Fibroblast of pulmonary artery (primary cell): ENCODE measurements at regions not wholly inside any gene's neighbourhood (a gene's known extent, or its start where the extent isn't known, plus 50 kb on each side); places are given as distances from the start of the nearest gene placed in this dataset.

Source experiments
- DNase-seq: peaks from one replicate; pipeline ENCODE4 v3.0.0-alpha.2; 2010; ENCODE audit warnings: low read depth
- H3K4me3 ChIP-seq: replicated peaks from 2 replicates; pipeline ENCODE4 v1.5.1; 2011; ENCODE audit warnings: low read depth, mild to moderate bottlenecking, control low read depth, low read length, moderate library complexity
- TF ChIP-seq, protein P1 (sequence below): IDR thresholded peaks from 2 replicates; pipeline ENCODE4 v1.5.1; 2011; ENCODE audit warnings: mild to moderate bottlenecking, control low read depth, low read length, inconsistent platforms; ENCODE audit errors: missing control alignments

DNA sequence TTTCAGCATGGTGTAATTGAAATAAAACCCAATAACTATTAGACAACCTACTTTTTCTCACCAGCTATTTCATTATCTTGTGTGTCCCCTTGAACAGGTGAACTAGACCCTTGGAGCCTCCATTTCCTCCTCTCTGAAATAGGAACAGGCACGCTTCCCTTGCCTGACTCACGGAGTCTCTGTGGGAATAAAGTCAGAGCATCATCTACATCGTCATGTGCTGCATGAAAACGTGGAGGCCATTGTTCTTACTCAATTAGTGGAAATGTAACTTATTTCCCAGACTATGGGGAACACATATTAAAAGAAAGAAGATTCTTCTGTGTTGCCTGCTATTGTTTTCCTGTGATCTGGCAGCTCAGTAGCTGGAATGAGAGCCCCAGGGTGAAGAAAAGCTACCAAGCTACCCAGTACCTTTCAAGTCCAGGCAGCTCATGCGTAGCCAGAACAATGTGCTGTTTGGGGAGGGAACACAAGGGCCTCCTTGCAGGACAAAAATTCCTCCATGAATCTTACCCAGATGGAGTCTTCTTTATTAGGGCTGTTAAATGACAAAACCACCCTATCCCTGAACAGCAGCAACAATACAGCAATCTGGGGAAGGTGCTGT, 59.8 kb downstream of the SOX11 start:
- TF ChIP-seq, protein P1, sequence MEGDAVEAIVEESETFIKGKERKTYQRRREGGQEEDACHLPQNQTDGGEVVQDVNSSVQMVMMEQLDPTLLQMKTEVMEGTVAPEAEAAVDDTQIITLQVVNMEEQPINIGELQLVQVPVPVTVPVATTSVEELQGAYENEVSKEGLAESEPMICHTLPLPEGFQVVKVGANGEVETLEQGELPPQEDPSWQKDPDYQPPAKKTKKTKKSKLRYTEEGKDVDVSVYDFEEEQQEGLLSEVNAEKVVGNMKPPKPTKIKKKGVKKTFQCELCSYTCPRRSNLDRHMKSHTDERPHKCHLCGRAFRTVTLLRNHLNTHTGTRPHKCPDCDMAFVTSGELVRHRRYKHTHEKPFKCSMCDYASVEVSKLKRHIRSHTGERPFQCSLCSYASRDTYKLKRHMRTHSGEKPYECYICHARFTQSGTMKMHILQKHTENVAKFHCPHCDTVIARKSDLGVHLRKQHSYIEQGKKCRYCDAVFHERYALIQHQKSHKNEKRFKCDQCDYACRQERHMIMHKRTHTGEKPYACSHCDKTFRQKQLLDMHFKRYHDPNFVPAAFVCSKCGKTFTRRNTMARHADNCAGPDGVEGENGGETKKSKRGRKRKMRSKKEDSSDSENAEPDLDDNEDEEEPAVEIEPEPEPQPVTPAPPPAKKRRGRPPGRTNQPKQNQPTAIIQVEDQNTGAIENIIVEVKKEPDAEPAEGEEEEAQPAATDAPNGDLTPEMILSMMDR = no peak
- DNase-seq = no peak

DNA sequence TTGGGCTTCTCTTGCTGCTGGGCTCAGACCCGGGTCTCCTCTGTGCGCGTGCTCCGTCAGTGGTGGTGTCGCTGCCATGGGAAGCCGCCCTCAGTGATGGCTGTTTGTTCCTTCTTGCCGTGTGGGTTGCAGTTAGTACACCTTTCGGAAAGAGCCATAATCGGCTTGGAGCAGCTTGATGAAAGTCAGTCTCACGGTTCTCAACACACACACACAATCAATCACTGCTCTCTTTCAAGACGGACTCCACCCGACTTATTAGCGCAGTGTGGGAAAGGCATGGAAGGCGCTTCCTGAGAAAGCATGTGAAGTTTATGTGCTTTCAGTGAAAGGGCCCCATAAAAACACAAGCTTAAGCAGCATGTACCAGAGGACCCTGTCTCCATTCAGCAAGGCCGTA, 64.1 kb downstream of the SOX11 start:
- TF ChIP-seq, protein P1 = no peak
- DNase-seq = no peak
- no peak overlapping the region for H3K4me3 ChIP-seq

More for the DNA sequence above, 59.8 kb downstream of the SOX11 start:
- H3K4me3 ChIP-seq = no peak overlapping the region

DNA sequence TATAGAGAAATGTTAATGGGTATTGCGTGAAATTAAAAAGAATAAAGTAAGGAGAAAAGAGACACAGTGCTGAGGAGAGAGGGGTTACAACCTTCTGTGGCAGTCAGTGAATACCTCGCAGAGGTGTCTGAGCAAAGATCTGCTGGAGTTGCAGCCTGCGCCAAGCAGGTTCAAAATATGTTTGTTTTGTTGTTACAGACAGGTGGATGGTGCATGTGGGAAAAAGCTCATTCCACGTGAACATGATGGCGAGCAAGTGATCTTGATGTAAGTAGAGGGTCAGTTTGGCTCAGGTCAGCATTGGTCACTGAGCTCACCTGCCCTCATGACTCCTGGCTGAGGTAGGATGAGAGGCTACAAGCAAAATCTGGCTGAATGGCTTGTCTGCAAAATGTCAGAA, 66.2 kb downstream of the SOX11 start:
- no peak for DNase-seq
- no peak overlapping the region for H3K4me3 ChIP-seq
- TF ChIP-seq, protein P1 = no peak

DNA sequence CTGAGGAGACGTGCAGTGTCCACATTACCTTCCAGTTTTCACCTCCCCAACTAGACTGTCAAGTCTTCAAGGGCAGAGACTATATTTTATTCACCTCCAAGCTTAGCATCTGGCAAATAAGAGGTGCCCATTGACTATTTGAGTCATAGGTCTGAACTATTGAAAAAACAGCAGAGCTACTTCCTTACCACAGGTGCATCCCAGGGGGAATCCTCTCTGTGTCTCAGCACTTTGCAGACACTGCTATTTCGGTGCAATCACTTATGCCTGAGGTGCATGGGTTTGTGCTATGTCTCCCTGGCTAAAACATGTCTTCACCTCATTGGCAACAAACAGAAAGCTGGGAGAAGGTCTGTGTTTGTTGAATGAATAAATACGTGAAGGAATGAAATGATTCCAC, 67.8 kb downstream of the SOX11 start:
- no peak overlapping the region for H3K4me3 ChIP-seq
- no peak for DNase-seq
- TF ChIP-seq, protein P1 = no peak

DNA sequence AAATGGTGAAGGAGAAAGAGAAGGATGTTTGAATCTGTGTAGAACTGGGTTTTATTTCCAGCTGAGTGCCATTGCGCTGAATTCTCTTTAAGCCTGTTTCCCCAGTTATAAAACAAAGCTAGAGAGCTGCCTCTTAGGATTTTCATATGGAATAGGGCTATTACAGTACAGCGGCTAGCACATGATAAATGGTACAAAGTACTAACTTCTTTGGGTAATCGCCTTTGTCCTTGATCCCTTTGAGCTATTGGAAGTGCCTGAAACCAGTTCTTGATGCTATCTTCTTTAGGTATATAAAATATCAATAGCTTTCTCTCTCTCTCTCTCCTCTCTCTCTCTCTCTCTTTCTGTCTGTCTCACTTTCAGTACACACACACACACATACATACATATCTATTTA, 71.3 kb downstream of the SOX11 start:
- no peak overlapping the region for H3K4me3 ChIP-seq
- TF ChIP-seq, protein P1 = no peak
- no peak for DNase-seq

DNA sequence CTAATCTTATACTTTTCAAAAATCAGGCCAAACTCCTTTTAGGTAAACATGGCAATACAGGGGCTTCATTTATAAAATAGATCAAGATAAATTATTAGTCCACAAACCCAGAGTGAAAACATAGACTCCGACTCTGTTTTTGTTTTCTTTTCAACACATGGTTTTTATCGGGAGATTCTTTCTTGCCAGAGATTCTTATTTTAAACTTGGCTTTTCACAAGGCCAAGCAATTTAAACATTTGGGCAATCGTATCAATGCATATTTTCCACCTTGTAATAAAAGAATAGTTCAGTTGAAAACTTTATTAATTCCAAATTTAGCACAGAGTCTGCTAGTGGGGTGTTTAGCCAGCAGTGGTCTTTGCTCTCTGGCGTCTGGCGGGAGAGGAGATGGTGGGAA, 71.9 kb downstream of the SOX11 start:
- no peak for DNase-seq
- H3K4me3 ChIP-seq = no peak overlapping the region
- TF ChIP-seq, protein P1 = no peak

DNA sequence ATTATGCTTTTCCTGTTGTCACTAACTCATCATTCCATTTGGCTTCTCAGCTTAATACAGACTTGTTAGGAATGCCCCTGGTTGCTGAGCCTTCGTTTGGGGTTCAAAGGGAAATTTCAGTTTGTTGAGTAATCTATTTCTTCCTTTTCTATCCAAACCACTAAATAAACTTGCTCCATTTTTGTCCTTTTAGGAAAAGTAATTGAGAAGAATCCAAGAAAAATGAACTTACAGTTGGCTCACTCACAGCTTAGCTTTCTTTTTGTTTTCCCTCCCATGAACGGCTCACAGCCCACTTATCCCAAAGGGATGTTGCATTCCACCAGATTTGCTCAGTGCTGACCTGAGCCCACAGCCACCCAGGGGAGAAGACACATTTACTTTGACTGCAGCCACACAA, 73.9 kb downstream of the SOX11 start:
- H3K4me3 ChIP-seq = no peak overlapping the region
- DNase-seq = no peak
- TF ChIP-seq, protein P1 = no peak
